ENCODE measurements at regions not wholly inside any gene's neighbourhood (a gene's known extent, or its start where the extent isn't known, plus 50 kb on each side); places are given as distances from the start of the nearest gene placed in this dataset.

DNA sequence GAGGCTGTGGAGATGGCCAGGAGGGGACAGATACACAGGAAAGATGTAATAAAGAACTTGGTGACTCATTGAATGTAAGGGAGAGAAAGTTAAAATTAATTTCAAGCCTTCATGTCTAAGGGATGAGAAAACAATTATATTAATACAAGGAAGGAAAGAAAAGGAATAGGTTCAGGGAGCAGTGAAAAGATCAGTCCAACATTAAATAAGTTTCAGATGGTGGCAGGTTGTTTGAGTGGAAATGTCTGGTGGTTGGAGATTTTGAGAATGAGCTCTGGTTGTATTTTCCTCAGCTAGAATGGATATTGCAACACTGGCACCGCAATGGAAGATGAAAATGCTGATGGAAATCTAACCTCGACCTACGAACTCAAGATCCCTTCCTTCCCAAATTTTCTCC is 304.3 kb downstream of the COL12A1 start:
- TF ChIP-seq, protein P1, sequence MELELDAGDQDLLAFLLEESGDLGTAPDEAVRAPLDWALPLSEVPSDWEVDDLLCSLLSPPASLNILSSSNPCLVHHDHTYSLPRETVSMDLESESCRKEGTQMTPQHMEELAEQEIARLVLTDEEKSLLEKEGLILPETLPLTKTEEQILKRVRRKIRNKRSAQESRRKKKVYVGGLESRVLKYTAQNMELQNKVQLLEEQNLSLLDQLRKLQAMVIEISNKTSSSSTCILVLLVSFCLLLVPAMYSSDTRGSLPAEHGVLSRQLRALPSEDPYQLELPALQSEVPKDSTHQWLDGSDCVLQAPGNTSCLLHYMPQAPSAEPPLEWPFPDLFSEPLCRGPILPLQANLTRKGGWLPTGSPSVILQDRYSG (tag; conservative IDR thresholded peaks at IDR 0.05; ENCODE audit: low read depth), result no peak
- no peak for TF ChIP-seq MTA3 (IDR thresholded peaks at IDR 0.05; ENCODE audit: borderline replicate concordance)
- TF ChIP-seq HMG20A (CRISPR knock-in tag; conservative IDR thresholded peaks at IDR 0.05), result no peak
- TF ChIP-seq, protein P2, sequence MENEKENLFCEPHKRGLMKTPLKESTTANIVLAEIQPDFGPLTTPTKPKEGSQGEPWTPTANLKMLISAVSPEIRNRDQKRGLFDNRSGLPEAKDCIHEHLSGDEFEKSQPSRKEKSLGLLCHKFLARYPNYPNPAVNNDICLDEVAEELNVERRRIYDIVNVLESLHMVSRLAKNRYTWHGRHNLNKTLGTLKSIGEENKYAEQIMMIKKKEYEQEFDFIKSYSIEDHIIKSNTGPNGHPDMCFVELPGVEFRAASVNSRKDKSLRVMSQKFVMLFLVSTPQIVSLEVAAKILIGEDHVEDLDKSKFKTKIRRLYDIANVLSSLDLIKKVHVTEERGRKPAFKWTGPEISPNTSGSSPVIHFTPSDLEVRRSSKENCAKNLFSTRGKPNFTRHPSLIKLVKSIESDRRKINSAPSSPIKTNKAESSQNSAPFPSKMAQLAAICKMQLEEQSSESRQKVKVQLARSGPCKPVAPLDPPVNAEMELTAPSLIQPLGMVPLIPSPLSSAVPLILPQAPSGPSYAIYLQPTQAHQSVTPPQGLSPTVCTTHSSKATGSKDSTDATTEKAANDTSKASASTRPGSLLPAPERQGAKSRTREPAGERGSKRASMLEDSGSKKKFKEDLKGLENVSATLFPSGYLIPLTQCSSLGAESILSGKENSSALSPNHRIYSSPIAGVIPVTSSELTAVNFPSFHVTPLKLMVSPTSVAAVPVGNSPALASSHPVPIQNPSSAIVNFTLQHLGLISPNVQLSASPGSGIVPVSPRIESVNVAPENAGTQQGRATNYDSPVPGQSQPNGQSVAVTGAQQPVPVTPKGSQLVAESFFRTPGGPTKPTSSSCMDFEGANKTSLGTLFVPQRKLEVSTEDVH (IDR thresholded peaks at IDR 0.05; ENCODE audit: low read depth, partially characterized antibody), result no peak
- no peak for TF ChIP-seq PHF8 (IDR thresholded peaks at IDR 0.05; ENCODE audit: borderline replicate concordance, low read length)
- no peak for TF ChIP-seq IRF2 (CRISPR knock-in tag; IDR thresholded peaks at IDR 0.05)
- no peak for TF ChIP-seq TEAD1 (CRISPR knock-in tag; IDR thresholded peaks at IDR 0.05)
- no peak for TF ChIP-seq POLR2AphosphoS5 (IDR thresholded peaks at IDR 0.05; ENCODE audit: control insufficient read depth, insufficient read depth, low read depth, low read length)
- no peak for TF ChIP-seq KAT7 (CRISPR knock-in tag; IDR thresholded peaks at IDR 0.05; ENCODE audit: borderline replicate concordance)
- no peak for TF ChIP-seq SMARCA4 (IDR thresholded peaks at IDR 0.05)
- no peak for TF ChIP-seq SMAD2 (IDR thresholded peaks at IDR 0.05; ENCODE audit: low read depth, low read length)
- TF ChIP-seq, protein P3, sequence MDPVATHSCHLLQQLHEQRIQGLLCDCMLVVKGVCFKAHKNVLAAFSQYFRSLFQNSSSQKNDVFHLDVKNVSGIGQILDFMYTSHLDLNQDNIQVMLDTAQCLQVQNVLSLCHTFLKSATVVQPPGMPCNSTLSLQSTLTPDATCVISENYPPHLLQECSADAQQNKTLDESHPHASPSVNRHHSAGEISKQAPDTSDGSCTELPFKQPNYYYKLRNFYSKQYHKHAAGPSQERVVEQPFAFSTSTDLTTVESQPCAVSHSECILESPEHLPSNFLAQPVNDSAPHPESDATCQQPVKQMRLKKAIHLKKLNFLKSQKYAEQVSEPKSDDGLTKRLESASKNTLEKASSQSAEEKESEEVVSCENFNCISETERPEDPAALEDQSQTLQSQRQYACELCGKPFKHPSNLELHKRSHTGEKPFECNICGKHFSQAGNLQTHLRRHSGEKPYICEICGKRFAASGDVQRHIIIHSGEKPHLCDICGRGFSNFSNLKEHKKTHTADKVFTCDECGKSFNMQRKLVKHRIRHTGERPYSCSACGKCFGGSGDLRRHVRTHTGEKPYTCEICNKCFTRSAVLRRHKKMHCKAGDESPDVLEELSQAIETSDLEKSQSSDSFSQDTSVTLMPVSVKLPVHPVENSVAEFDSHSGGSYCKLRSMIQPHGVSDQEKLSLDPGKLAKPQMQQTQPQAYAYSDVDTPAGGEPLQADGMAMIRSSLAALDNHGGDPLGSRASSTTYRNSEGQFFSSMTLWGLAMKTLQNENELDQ (CRISPR knock-in tag; IDR thresholded peaks at IDR 0.05; ENCODE audit: borderline replicate concordance), result no peak
- TF ChIP-seq SIN3A (IDR thresholded peaks at IDR 0.05; ENCODE audit: borderline replicate concordance in 2 of 2, control insufficient read depth in 1 of 2, low read depth in 2 of 2, low read length in 2 of 2), result no peak
- TF ChIP-seq ZNF696 (CRISPR knock-in tag; conservative IDR thresholded peaks at IDR 0.05), result no peak
- TF ChIP-seq BRD9 (IDR thresholded peaks at IDR 0.05; ENCODE audit: low read depth, partially characterized antibody), result no peak
- no peak for TF ChIP-seq DACH1 (IDR thresholded peaks at IDR 0.05; ENCODE audit: partially characterized antibody)
- TF ChIP-seq ZZZ3 (IDR thresholded peaks at IDR 0.05), result no peak
- no peak for TF ChIP-seq DNMT1 (IDR thresholded peaks at IDR 0.05)
- TF ChIP-seq ZNF586 (CRISPR knock-in tag; conservative IDR thresholded peaks at IDR 0.05), result no peak
- FAIRE-seq (no peak), ATAC-seq (no peak), DNase-seq (ENCODE audit: extremely low read depth in 1 of 4, low spot score in 3 of 4) (no peak)
- WGBS (ENCODE audit: insufficient coverage, low coverage, missing lambda C conversion rate), result 4% methylated on average over 3 of the region's 3 CpGs
- Histone ChIP-seq H2AFZ (ENCODE audit: low read depth, low read length) (no peak overlapping the region), H3K4me1 (replicated peaks in 1 of 2; ENCODE audit: control insufficient read depth in 2 of 2, insufficient read depth in 2 of 2, low read length in 2 of 2) (no peaks in the 10 kb centered on the region), H3K4me3 (no peak overlapping the region), H3K9me3 (replicated peaks; ENCODE audit: control insufficient read depth, insufficient read depth, low read depth, low read length) (0 out of 2 replicates have a peak, but pooled peaks cover 2% of the 10 kb centered on the region), H3K9ac (ENCODE audit: insufficient read depth in 1 of 2, low read depth in 2 of 2, low read length in 2 of 2) (no peak overlapping the region), H3K36me3 (ENCODE audit: control insufficient read depth, insufficient read depth, low read length) (no peaks in the 10 kb centered on the region), H3K4me2 (ENCODE audit: insufficient read depth, low read length) (no peak overlapping the region), H4K20me1 (replicated peaks; ENCODE audit: control insufficient read depth, insufficient read depth, low read length) (no peaks in the 10 kb centered on the region), H3K27ac (ENCODE audit: extremely low read depth, low read depth, low read length) (no peak overlapping the region), H3K27me3 (ENCODE audit: control insufficient read depth in 2 of 2, insufficient read depth in 2 of 2, low read length in 2 of 2) (no peaks in the 10 kb centered on the region), H3K9me1 (ENCODE audit: control insufficient read depth, insufficient read depth, low read length) (no peaks in the 10 kb centered on the region), H3K79me2 (ENCODE audit: control insufficient read depth, insufficient read depth, low read length) (no peaks in the 10 kb centered on the region)
- no TSS peak for BruUV-seq (replicated peaks)
- in situ Hi-C loops (cut with MboI) (no loop called here), intact Hi-C loops (cut with micrococcal nuclease) (no loop called here)
- POLR2A ChIA-PET, result interaction anchor here (0.7 kb wide), 1 partner anchor 155 kb away, joined by 4 read pairs; no protein-coding TSS in a partner anchor
- CTCF ChIA-PET (ENCODE audit: low intra/inter-chr PET ratio), result no interaction called here

Data from K562 (cell line).